ENCODE measurements at regions not wholly inside any gene's neighbourhood (a gene's known extent, or its start where the extent isn't known, plus 50 kb on each side); places are given as distances from the start of the nearest gene placed in this dataset.
"Not testable (repeated sequence)": the region's sequence is repeated elsewhere in the genome, so short reads cannot be mapped to it uniquely, and the experiment has no call there.

GRCh38 chr15:57767481-57767880, 61.0 kb downstream of the POLR2M start:
- no peak for DNase-seq (ENCODE audit: low read depth)

- no peak for DNase-seq (ENCODE audit: low read depth)
These were observed 62.8 kb downstream of the POLR2M start for GRCh38 chr15:57769266-57769665.

- DNase-seq (ENCODE audit: low read depth) = no peak
These were observed 64.0 kb downstream of the POLR2M start for GRCh38 chr15:57770495-57770894.

- peak; percentile 38 for DNase-seq (ENCODE audit: low read depth)
These were observed 65.9 kb downstream of the POLR2M start for GRCh38 chr15:57772223-57772957.

GRCh38 chr15:57773051-57773450, 66.5 kb downstream of the POLR2M start:
- DNase-seq (ENCODE audit: low read depth) = no peak

- no peak for DNase-seq (ENCODE audit: low read depth)
These were observed 70.5 kb downstream of the POLR2M start for GRCh38 chr15:57777003-57777402.

- DNase-seq (ENCODE audit: low read depth) = no peak
These were observed 74.0 kb downstream of the POLR2M start for GRCh38 chr15:57780471-57780870.

- no peak for DNase-seq (ENCODE audit: low read depth)
These were observed 76.2 kb downstream of the POLR2M start for GRCh38 chr15:57782731-57783130.

DNA sequence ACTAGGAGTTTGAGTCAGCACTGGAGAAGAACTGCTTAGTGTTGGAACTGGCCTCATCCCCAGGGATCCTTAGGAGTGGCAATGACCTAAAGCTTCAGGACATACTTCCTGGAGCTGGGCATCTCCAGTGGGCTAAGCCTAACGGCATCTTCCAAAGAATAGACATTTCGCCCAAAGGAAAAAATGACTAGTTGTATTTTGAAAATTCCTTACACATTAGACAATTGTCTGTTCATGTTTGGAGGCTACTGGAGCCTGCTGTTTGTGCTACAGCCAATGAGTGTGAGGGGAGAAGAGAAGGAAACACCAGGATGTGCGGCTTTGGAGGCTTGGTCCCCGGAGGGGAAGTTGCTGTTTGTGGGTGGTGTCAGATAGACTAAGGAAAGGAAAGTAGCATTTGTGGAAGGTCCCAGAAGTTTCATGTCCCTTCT, 77.6 kb downstream of the POLR2M start:
- no peak for DNase-seq (ENCODE audit: low read depth)

GRCh38 chr15:57785039-57785438, 78.5 kb downstream of the POLR2M start:
- DNase-seq (ENCODE audit: low read depth) = no peak

GRCh38 chr15:57785959-57786358, 79.4 kb downstream of the POLR2M start:
- DNase-seq (ENCODE audit: low read depth) = no peak

DNA sequence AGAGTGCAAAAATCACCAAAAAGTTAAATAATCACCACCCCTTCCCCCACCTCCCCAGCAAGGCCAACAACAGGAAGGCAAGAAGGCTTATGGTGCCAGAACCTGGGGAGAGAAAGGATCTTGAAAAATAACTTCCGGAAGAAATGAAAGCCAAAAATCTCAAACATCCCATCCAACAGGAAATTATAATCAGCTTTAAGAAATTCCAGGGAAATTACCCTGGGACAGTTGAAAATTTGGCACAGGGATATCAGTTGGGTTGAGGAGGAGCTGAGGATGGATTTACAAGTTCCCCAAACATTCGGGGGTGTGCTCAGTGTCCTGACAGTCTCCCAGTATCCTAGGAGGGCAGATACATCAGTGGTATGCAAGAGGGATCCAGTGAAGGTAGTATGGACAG, 82.7 kb downstream of the POLR2M start:
- DNase-seq (ENCODE audit: low read depth) = no peak

GRCh38 chr15:57792724-57793449, 86.4 kb downstream of the POLR2M start:
- peak; percentile 45 for DNase-seq (ENCODE audit: low read depth)

DNA sequence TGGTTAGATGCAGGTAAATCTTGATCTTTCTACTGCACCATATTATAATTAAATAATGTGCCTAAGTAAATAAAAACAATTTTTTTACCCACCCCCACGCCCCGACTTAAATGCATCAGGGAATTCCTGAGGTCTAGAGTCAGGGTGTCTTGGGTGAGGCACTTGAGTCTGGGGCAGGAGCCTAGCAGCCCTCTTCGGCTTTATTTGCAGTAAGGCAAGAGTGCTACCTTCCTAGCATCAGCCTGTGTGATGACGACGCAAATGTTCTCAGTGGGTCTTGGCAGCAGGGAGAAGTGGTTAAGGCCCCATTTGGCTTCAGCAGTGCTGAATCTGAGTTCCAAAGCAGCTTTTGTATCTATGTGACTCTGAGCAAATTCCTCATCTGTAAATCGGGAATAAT, 88.7 kb downstream of the POLR2M start:
- DNase-seq (ENCODE audit: low read depth) = no peak

- no peak for DNase-seq (ENCODE audit: low read depth)
These were observed 89.6 kb downstream of the POLR2M start for GRCh38 chr15:57796146-57796545.

- no peak for DNase-seq (ENCODE audit: low read depth)
These were observed 90.6 kb downstream of the POLR2M start for GRCh38 chr15:57797110-57797509.

DNA sequence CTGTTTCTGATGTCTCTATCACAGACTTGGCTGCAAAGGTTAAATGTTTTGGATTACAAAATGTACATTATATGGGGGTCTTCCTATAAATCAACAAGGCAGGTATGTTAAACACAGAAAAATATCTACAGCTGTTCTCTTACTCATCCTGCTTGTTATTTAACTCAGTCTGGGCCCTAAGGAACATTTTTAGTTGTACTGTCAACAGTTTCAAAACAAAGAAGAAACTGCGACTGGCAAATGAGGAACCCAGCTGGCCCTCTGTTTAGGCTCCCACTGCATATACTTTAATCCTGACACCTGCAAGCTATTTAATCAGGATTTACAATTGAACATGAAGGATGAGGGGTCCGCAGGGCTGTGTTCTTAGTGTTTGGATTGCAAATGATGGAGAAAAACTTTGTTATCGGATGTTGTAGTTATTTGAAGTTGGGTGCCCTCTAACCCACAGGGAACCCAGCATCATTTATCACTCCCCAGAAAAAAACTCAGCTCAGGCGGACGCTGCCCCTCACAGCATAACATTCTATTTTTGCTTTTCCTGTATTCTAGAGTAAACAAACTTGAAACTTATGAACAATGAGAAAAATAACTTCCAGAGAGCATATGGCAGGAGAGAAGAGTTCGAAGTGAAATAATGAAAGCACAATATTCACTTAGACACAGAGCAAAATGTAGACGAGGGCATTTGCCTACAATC, 91.2 kb downstream of the POLR2M start:
- no peak for DNase-seq (ENCODE audit: low read depth)

DNA sequence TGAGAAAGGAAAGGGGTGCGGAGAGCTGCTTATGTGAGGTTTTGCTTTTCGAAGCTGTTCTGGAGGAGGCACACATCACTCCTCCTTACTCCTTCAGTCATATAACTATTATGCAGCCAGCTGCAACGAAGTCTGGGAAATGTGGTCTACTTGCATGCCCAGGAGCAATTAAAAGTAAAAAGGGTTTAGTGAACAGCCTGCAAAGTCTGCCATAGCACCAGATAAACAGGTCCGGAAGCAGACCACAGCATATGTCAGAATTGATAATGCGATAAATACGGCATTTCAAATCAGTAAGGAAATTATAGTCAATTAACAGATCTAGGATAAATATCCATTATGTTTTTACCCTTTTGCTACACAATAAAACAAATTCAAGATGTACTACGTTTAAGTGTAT, 99.5 kb downstream of the POLR2M start:
- no peak for DNase-seq (ENCODE audit: low read depth)

DNA sequence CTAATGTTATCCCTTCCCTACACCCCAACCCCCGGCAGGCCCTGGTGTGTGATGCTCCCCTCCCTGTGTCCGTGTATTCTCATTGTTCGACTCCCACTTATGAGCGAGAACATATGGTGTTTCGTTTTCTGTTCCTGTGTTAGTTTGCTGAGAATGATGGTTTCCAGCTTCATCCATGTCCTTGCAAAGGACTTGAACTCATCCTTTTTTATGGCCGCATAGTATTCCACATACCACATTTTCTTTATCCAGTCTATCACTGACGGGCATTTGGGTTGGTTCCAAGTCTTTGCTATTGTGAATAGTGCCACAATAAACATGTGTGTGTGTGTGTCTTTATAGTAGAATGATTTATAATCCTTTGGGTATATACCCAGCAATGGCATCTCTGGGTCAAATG, 102.8 kb downstream of the POLR2M start:
- not testable (repeated sequence) for DNase-seq (ENCODE audit: low read depth)

- no peak for DNase-seq (ENCODE audit: low read depth)
These were observed 110.1 kb downstream of the POLR2M start for GRCh38 chr15:57816599-57816998.

DNA sequence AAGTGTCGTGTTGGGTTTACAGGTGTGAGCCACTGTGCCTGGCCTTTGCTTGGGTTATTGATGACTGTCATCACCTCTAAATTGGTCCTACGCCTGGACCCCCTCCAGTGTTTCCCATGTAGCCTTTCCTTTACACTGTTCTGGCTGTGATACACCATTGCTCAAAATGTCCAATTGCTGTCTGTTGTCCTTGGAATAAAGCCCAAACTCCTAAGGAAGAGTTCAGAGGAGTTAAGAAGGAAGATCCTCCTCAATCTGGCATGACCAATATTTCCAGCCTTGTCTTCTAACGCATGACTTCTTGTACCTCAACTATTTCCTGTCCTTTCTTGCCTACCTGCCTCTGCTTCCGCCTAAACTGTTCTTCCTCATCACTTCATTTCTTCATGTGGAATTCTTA, 113.1 kb downstream of the POLR2M start:
- no peak for DNase-seq (ENCODE audit: low read depth)

- peak; percentile 18 for DNase-seq (ENCODE audit: low read depth)
These were observed 113.6 kb downstream of the POLR2M start for GRCh38 chr15:57820119-57820518.

DNA sequence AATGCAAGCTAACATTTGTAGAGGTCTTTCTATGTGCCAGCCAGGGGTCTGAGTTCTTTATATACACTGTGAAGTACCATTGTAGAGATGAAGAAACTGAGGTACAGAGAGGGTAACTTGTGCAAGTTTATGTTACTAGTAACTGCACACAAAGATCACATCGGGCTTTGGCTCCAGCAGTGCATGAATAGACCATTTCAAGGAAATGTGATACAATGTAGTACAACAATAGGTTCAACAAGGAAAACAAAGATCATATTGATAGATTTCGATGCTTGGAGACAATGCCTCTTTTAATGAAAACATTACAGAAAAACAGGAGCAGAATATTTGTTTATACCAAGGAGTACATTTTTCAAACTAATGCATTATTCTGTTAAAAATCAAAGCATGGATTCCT, 115.3 kb downstream of the POLR2M start:
- DNase-seq (ENCODE audit: low read depth) = no peak
